ENCODE measurements at regions not wholly inside any gene's neighbourhood (a gene's known extent, or its start where the extent isn't known, plus 50 kb on each side); places are given as distances from the start of the nearest gene placed in this dataset.

DNA sequence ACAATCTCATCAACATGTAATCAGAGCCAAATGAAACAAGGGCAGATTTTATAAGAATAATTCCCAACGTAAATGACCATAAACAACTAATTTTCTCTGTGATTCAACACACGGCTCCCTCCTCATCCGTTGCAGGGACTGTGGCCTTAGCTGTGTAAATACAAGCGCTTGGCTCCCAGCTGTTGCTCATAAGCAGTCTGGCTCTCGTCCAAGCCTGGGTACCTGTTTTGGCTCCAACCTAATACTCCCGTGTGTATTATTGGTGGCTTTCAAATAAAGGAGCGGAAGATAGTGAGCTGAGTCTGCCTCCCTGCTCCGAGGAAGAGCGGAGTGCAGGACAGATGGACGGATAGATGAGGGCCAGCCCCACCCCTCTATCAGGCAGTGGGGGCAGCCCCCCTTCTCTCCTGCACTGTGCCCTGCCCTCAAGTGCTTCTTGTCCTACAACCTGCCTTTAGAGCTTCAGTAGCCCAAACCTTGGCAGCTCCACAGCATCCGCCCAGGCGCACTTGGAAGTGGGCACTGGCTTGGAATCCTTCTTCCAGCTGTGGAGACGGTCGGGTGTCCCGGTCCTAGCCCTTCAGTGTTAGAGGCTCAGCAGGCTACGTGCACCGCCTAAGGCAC is 670.9 kb downstream of the BRD1 start:
- Histone ChIP-seq H3K27me3 (ENCODE audit: control insufficient read depth, insufficient read depth, low read length) (no peaks in the 10 kb centered on the region; the same call in 1 of the 2 replicates), H3K4me3 (ENCODE audit: low read depth in 2 of 2, low read length in 2 of 2) (no peak overlapping the region), H3K9me3 (ENCODE audit: control insufficient read depth, insufficient read depth, low read depth, low read length) (no peaks in the 10 kb centered on the region), H3K36me3 (ENCODE audit: control insufficient read depth, insufficient read depth, low read length) (no peaks in the 10 kb centered on the region), H3K27ac (ENCODE audit: low read length) (no peak overlapping the region), H3K4me1 (ENCODE audit: control insufficient read depth, insufficient read depth, low read length) (no peaks in the 10 kb centered on the region)
- ATAC-seq = no peak
- TF ChIP-seq, protein P1, sequence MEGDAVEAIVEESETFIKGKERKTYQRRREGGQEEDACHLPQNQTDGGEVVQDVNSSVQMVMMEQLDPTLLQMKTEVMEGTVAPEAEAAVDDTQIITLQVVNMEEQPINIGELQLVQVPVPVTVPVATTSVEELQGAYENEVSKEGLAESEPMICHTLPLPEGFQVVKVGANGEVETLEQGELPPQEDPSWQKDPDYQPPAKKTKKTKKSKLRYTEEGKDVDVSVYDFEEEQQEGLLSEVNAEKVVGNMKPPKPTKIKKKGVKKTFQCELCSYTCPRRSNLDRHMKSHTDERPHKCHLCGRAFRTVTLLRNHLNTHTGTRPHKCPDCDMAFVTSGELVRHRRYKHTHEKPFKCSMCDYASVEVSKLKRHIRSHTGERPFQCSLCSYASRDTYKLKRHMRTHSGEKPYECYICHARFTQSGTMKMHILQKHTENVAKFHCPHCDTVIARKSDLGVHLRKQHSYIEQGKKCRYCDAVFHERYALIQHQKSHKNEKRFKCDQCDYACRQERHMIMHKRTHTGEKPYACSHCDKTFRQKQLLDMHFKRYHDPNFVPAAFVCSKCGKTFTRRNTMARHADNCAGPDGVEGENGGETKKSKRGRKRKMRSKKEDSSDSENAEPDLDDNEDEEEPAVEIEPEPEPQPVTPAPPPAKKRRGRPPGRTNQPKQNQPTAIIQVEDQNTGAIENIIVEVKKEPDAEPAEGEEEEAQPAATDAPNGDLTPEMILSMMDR (IDR thresholded peaks at IDR 0.05) = no peak
- TF ChIP-seq TCF7L2 (IDR thresholded peaks at IDR 0.05; ENCODE audit: low read depth, low read length) = no peak
- TF ChIP-seq, protein P2, sequence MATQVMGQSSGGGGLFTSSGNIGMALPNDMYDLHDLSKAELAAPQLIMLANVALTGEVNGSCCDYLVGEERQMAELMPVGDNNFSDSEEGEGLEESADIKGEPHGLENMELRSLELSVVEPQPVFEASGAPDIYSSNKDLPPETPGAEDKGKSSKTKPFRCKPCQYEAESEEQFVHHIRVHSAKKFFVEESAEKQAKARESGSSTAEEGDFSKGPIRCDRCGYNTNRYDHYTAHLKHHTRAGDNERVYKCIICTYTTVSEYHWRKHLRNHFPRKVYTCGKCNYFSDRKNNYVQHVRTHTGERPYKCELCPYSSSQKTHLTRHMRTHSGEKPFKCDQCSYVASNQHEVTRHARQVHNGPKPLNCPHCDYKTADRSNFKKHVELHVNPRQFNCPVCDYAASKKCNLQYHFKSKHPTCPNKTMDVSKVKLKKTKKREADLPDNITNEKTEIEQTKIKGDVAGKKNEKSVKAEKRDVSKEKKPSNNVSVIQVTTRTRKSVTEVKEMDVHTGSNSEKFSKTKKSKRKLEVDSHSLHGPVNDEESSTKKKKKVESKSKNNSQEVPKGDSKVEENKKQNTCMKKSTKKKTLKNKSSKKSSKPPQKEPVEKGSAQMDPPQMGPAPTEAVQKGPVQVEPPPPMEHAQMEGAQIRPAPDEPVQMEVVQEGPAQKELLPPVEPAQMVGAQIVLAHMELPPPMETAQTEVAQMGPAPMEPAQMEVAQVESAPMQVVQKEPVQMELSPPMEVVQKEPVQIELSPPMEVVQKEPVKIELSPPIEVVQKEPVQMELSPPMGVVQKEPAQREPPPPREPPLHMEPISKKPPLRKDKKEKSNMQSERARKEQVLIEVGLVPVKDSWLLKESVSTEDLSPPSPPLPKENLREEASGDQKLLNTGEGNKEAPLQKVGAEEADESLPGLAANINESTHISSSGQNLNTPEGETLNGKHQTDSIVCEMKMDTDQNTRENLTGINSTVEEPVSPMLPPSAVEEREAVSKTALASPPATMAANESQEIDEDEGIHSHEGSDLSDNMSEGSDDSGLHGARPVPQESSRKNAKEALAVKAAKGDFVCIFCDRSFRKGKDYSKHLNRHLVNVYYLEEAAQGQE (IDR thresholded peaks at IDR 0.05; ENCODE audit: insufficient read depth in 1 of 2, low read depth in 2 of 2, low read length in 1 of 2) = no peak
- TF ChIP-seq POLR2AphosphoS5 (IDR thresholded peaks at IDR 0.05; ENCODE audit: low read depth, low read length) = no peak
- TF ChIP-seq SIN3A (IDR thresholded peaks at IDR 0.05; ENCODE audit: borderline replicate concordance, insufficient read depth, low read depth, low read length) = no peak
- ChIA-PET POLR2A (no interaction called here), CTCF (no interaction called here)
- no peak for DNase-seq (ENCODE audit: low read depth, low spot score)
- BruUV-seq (replicated peaks) = no TSS peak
- in situ Hi-C loops (cut with HindIII; ENCODE audit: low pct_unique_long_range_greater_than_20kb, low sequenced_read_pairs) = no loop called here
- intact Hi-C loops (cut with micrococcal nuclease; ENCODE audit: unreplicated experiment) = no loop called here

DNA sequence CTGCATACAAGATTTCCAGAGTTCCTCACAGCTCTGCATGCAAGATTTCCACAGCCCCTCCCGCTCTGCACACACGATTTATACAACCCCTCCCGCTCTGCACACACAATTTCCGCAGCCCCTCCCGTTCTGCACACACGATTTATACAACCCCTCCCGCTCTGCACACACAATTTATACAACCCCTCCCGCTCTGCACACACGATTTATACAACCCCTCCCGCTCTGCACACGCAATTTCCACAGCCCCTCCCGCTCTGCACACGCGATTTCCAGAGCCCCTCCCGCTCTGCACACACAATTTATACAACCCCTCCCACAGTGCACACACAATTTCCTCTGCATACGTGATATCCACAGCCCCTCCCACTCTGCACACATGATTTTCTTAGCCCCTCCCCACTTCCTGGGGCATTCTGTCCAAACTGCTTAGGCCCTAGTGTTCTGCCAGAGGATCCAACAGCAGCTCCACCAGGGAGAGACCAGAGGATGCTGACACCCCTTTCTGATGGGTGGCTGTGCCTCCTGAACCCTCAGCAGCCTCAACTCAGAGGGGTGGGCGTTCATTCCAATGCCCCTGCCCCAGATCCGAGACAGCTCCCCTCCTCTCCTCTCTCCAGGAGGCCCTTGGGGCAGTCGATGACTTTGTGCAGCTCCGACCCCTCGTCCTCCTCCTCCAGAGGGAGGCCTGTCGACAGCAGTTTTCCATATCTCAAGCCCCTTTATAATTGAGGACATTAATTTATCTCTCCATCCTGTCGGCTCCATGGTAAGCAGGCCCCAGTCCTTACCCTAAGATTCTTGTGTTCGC is 671.7 kb downstream of the BRD1 start:
- no peaks in the 10 kb centered on the region for H3K9me3 ChIP-seq (ENCODE audit: control insufficient read depth, insufficient read depth, low read depth, low read length)
- H3K36me3 ChIP-seq (ENCODE audit: control insufficient read depth, insufficient read depth, low read length) = no peaks in the 10 kb centered on the region
- no TSS peak for BruUV-seq (replicated peaks)
- no peak overlapping the region for H3K27ac ChIP-seq (ENCODE audit: low read length)
- POLR2A ChIA-PET = no interaction called here
- intact Hi-C loops (cut with micrococcal nuclease; ENCODE audit: unreplicated experiment) = no loop called here
- H3K4me3 ChIP-seq (ENCODE audit: low read depth in 2 of 2, low read length in 2 of 2) = no peak overlapping the region
- DNase-seq (ENCODE audit: low read depth, low spot score) (no peak), ATAC-seq (no peak)
- no peaks in the 10 kb centered on the region; the same call in 1 of the 2 replicates for H3K27me3 ChIP-seq (ENCODE audit: control insufficient read depth, insufficient read depth, low read length)
- TF ChIP-seq, protein P2 (IDR thresholded peaks at IDR 0.05; ENCODE audit: insufficient read depth in 1 of 2, low read depth in 2 of 2, low read length in 1 of 2) = no peak
- TF ChIP-seq POLR2AphosphoS5 (IDR thresholded peaks at IDR 0.05; ENCODE audit: low read depth, low read length) (no peak), SIN3A (IDR thresholded peaks at IDR 0.05; ENCODE audit: borderline replicate concordance, insufficient read depth, low read depth, low read length) (no peak), TCF7L2 (IDR thresholded peaks at IDR 0.05; ENCODE audit: low read depth, low read length) (no peak)
- TF ChIP-seq, protein P1 (IDR thresholded peaks at IDR 0.05) = no peak
- no peaks in the 10 kb centered on the region for H3K4me1 ChIP-seq (ENCODE audit: control insufficient read depth, insufficient read depth, low read length)
- CTCF ChIA-PET = no interaction called here
- in situ Hi-C loops (cut with HindIII; ENCODE audit: low pct_unique_long_range_greater_than_20kb, low sequenced_read_pairs) = no loop called here

All from Panc1 (cell line).